COR-L47 (cell line): ENCODE measurements at regions not wholly inside any gene's neighbourhood (a gene's known extent, or its start where the extent isn't known, plus 50 kb on each side); places are given as distances from the start of the nearest gene placed in this dataset.

ENCODE experiments used
- DNase-seq: peaks from one replicate; lab custom pipeline; 2025; lab: John Stamatoyannopoulos, UW

DNA sequence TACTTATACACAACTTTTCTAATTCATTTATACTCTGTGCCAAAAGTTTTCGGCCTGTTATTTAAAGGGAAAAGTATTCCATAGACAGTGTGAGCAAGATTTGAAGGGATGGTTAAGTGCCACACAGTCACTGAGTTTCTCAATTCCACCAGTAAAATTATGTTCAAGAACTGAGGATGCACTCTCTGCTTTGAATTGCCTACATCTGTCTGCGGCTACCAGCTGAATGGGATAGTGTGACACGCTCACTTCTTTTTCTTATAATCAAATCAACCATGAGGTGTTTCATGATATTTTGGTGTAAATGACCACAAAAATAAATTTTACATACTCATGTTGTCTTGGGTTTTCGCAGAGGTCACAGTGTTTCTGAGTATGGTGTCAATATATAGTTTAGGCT, 218.4 kb upstream of the TMEM161B start:
- no peak for DNase-seq

DNA sequence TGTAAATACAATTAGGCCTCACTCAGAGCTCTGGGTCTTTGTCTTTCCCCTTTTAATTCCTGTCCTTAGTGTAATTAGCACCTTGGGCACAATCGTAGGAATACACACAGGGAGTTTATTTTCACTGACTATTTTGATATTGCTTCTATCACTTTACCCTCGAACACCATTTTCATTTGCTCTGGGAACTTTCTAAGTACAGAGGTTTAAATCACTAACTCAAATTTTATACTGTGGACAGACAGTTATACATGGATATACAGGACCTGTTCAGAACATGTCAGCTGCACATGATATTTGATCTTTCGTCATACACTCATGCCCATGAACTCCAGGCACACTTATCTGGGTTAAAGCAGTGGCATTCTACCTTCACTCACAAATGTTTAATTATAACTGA, 217.8 kb upstream of the TMEM161B start:
- DNase-seq, result peak; percentile 33

DNA sequence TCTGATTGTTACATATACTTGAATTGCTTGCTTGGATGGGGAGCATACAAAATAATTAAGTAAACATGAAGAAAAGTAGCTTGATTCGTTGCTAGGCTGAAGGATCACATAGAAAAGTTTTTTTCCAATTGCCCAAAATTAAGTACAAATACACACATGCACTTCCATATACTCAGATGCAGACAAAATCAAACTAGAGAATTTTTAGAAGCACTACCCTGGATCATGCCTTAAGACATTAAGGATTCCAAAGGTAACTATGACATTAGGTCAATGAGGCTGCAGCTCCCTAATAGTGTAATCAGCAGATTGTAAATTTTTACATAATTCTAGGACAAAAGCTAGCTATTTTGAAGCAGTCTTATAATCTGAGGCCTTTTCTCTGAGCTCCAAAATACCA, 216.9 kb upstream of the TMEM161B start:
- DNase-seq, result no peak

DNA sequence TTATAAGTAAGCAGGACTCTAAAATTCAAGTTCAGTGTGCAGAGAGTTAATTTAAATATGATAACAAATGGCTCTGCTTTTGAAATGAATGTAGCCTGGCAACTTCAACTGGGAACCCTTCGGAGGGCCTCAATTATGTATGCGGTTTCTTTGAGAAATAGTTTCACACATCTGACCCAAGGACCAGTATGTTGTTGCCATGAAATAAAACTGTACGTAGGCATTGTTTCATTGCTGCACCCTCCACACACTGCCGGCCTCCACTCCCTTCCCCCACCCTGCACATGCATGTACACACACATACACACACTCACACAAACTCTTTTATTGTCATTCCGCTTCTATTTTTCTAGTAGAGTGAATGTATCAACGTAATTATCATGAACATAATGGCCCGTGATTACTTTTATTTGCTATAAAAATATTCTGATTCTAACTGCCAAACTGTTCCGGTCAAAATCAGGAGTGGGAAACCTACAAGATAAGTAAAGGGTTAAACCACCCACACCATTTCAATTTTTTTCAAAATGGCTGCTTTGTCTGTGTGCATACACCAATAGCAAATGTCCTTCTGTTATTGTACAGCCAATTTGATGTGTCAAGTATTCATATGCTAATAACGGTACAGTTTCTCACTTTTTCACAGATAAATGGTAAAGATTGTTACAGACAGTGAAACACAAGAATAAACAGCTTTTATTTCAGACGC, 215.5 kb upstream of the TMEM161B start:
- DNase-seq, result no peak

DNA sequence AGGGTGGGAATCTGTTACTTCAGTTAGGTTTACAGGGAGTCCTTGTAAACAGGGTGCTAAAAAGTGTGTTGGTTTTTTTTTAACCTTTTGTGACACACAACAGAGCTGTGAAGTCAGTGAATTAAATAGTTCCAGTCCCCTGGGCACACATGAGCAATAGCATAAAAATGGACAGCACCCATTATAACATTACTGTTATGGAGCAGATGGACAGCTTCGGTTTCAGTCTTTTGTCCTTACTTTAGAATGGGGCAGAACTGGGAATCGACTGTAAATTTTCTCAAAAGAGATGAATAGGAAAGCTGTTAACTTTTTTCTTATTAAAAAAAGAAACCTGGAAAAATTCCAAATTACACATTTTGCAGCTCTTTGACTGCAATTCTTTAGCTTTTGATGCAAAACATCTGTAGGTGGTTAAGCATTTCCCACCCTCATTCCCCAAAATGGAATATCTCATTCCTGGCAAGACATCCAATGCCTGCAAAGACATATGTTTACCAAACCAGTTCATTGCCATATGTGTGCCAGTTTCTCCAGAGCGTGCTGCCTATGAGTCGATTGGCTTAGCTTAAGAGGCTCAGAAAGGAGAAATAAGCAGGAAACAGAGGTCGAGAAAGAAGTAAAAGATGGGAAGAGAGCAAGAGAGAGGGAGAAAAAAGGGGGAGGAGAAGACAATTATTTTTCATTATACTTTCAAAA, 212.3 kb upstream of the TMEM161B start:
- DNase-seq, result no peak

DNA sequence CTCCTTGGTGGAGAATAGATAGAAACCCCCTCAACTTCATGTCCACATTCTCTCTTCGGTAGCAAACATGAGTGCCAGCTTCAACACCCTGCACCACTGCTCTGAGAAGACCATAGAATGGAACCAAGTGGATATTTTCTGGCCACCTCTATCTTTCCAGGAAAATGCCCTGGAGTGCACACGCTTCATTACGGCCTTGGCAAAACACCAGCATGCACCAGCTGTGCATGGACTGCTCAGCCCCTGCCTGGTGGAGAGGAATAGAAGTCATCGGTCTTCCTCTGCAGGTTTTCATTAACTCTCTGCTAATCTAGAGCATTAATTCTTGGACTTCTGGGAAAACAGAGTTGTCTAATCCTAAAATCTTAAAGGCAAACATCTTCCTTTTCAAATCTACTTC, 211.6 kb upstream of the TMEM161B start:
- DNase-seq, result peak; percentile 12

DNA sequence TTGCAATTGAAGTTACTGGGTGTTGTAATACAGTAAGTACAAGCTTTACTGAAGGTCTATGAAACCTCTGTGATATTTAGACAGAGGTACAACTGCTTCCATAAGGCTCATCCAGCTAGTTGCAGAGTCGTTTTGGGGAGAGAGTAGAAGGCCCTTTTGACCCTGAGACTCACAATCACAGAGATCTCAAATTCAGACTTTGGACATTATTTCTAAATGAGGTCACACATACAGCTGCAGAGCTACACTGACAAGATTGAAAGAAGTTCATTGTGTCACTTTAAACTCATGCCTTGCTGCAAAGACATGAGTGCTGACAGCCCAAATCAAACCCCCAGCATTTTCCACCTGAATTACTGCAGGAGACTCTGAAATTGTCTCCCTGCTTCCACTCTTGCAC, 205.9 kb upstream of the TMEM161B start:
- DNase-seq, result no peak

DNA sequence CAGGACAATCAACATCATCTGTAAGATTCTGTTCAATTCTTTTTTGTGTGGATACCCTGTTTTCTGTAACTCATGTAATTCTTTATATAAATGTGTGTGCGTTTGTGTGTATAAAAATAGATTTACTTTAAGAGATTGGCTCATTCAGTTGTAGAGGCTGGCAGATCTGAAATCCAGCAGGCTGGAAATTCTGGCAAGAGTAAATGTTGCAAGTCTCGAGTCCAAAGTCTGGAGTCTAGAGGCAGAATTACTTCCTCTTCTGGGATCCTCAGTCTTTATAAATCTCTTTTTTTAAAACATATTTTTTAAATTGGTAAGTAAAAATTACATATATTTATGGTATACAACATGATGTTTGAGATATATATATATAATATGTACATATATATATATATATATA, 202.1 kb upstream of the TMEM161B start:
- no peak for DNase-seq

DNA sequence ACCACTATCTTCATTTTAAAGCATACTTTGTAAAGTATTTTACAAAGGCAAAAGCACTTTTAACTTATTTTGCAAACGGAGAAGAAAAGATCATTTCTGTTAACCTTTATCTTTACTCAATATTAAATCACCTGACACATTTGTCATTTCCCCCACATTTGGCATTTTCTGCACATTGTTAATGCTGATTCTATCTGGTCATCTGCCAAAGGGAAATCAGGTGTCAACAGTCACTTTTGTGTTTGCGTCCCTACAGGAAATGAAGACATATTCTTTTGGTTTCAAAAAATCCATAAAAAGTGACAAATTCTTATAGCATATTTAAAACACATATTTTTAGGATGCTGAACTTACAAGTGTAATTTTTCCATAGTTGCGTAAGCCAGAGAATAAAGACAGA, 191.3 kb upstream of the TMEM161B start:
- no peak for DNase-seq

DNA sequence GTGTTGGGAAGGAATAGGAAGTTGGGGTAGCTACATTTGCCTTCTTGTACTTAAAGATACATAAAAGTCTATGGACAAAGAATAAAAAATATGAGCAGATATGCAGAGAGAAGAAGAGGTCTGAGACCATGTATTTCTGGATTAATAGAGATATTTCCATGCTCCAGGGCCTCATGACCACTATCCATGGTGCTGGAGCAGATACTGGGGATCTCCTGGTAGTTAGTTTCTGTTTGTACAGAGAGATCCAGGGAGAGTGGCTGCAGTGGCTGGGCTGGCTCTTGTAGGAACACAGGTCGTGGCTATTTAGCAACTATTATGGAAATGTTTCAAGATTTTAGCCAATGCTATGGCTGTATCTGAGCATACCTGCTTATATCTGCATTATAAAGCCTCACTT, 184.2 kb upstream of the TMEM161B start:
- DNase-seq, result no peak

DNA sequence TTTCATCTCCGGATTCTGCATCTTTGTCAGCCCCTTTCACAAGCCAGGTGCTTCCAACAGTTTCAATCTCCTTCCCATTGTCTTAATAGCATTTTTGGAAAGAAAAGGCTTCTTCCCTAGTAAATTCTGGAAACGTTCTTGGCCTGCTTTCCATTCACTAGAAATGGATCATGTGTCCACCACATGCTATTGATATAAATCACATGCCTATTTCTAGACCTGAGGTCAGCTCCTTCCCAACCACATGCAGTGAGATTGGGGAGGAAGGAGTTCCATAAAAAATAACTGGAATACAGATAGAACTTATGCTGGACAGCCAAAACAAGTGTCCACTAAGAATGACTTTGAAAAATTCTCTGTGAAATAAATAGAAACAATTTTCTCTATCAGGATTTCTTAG, 181.6 kb upstream of the TMEM161B start:
- DNase-seq, result no peak

DNA sequence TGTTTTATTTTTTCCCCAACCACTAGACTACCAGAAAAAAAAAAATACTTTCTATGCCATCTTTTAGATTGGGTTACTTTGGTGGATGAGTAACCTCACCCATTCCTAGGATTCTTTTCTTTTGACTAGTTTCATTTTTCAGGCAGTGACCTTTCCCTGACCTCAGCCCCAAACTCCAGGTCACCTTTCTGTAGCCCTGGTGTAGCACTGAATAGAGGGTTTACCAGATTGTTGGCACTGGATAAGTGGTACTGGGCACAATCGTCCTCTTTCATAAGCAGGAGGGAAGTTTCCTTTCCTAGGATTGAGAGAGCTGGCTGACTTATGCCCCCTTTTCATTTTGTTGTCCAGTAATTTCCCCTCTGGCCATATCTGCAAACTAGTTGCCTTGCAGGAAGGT, 169.4 kb upstream of the TMEM161B start:
- no peak for DNase-seq

DNA sequence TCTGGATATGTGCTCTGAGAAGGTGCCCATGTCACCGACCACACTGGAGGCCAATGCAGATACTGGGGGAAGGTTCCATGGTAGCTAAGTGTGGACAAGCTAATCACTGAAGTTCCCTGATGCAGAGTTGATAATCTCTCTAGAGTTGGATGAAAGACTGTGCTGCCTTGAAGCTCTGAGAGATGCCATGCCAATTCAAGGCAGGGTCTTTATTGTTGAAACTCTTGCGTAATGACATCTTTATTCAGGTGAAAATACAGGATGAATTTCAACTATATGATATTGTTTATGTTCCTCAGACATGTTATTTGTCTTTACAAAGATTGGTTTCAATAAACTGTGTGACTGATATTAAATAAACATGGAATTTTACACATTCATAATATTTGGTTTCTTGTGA, 167.6 kb upstream of the TMEM161B start:
- no peak for DNase-seq

DNA sequence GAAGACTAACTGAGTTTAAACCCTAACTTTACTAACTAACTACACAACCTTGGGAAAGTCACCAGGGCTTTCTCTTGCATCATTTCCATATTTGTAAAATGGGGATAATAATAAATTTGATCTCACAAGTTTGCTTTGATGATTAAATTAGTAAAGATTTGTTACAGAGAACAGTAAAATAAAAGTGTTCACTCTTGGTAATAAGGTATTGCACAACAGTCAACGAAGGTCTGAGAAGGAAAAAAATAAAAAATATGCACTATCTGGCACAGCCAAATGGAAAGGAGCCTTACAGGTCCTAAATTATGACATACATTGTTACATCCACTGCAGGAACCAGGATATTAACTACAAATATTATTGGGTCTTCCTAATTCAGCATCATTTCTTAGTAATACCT, 160.0 kb upstream of the TMEM161B start:
- DNase-seq, result no peak

DNA sequence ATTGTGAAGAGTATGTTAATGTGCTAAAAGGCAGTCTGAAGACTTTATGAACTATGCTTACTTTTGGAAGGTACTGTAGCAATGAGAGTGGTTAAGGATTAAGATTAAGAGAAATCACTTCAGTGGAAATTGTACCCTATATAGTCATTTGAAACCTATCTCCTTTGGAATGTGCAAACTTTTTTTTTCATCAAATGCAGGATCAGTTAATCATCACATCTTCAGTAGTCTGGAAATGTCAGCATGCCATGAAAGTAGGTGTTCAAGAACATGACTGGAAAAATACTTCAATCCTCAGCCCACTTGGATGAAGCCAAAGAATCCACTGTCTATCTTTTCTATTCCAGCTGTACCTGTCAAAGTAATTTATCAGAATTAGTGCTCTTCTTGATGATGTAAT, 157.8 kb upstream of the TMEM161B start:
- no peak for DNase-seq

DNA sequence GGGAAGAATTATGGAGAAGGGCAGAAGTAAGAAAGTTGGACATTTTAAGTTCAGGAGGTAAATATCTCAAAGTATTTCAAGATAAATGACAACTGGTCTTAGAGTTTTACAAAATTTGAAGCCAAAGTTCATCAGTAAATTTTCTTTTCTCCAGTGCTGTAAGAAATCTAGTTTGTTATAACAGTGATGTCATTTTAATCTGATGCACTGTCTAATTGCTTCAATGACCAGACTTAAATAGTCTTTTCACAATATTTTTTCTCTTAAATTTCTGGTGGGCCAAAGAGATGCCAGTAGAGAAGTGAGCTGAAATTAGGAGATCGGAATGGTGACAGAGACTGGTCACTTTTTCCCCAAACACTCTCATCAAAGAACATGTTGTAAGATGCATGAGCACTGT, 156.5 kb upstream of the TMEM161B start:
- DNase-seq, result no peak

DNA sequence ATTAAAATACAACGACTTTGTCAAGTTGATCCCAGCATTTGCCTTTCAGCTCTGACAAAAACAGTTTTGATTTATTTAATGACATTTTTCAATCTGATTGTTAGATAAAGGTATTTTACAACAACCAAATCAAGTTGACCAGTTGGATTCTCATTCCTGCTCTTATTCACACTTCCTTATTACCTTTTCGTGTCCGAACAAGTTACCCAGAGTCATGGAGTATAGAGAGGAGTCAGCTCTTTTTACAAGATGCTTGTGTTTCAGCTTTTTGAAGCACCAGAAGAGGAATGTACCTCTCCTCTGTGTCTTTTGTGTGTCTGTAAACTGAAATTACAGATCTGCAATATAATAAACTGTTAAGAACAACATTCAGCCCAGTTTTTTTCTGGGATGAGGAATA, 151.3 kb upstream of the TMEM161B start:
- DNase-seq, result no peak

DNA sequence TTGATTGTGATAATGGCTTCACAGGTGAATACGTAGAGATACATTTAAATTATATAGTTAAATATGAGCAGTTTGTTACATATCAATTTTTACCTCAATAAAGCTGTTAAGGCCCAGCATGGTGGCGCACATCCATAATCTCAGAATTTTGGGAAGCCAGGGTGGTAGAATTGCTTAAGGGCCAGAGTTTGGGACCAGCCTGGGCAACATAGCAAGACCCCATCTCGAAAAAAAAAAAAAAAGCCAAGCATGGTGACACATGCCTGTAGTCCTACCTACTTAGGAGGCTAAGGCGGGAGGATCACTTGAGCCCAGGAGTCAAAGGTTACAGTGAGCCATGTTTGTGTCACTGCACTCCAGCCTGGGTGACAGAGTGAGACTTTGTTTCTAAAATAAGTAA, 138.7 kb upstream of the TMEM161B start:
- no peak for DNase-seq

DNA sequence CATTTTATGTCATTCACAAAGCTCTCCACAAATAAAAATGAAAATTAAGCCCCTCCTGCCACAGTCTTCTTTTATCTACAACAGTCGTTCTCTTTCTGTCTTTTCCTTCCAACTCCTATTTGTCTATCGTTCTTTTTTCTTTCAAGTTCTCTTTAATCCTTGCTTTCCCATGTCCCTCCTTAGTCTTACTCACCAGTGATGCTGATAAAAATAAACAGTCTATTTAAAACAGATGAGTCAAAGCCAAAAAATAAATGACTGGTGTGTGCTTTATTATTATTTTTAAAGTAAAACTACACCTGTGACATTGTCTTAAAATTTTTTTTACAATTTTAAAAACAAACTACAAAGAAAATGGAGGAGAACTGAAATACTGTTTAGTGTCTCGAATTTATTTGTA, 137.1 kb upstream of the TMEM161B start:
- DNase-seq, result no peak

DNA sequence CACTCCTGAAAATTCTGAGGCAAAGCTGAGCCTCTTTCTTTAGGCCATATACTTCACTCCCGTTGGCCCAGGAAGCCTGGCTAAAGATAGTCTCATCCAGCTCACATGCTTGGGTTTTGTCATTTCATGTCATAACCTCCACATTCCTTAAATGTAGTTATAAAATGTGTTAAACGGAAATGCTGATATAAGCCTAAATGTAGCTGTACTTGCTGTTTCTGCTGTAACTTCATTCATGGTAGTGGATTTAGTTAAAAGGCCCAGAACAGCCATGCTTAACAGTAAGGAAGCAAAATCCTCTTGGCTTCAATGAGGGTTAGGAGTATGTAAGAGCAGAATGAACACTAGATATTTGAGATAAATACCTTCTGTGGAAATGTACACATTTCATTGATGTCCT, 135.8 kb upstream of the TMEM161B start:
- DNase-seq, result no peak

DNA sequence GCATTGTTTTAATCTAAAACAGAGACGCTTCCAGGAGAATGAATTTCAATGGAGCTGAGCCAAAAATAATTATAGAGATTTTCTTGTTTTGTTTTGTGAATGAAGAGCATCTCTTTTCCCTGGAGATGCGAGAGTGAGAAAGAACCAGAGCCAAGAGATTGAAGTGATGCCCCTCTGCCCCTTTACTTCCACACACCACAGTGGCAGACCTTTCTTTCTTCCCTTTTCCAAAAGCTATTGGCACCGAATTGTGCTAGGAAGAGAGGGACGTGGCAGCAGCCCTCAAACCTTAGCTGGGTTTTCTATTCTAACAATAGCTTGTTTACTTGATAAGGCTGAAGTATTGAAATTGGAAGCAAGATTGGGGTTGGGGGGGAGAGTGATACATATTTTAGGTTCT, 133.0 kb upstream of the TMEM161B start:
- DNase-seq, result no peak

DNA sequence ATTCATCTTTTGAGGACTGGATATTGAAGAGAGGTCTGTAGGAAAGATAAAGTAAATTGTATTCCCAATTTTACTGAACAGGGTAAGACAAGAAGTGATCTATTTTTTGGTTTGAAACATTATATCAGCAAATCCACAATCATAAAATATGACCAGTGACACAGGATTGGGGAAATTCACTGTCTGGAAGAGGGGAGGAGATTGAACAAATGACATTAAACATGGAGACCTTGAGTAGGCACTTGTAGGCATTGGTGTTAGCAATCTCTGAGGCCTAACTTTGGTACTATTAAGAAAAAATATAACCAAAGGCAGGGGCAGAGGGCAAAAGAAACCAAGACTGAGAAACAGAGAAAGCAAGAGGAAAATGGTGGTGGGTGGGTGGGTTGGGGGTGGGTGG, 132.6 kb upstream of the TMEM161B start:
- DNase-seq, result no peak

DNA sequence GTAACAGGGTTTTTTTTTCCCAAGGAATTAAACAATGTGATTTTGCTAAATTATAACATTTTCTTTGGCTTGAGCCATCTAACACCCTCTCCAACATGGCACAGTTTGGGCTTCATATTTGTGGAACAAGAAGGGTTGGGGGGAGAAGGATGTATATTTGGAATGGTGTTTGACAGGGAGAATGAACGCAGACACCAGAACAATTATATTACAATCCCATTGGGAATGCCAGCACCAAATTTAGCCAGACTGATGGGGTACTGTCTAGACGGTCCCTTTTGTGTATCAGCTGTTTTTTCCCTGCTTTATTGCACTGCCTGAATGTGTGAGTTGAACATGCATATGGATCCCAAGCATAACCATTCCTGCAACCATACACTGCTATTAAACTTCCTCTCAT, 130.9 kb upstream of the TMEM161B start:
- no peak for DNase-seq

DNA sequence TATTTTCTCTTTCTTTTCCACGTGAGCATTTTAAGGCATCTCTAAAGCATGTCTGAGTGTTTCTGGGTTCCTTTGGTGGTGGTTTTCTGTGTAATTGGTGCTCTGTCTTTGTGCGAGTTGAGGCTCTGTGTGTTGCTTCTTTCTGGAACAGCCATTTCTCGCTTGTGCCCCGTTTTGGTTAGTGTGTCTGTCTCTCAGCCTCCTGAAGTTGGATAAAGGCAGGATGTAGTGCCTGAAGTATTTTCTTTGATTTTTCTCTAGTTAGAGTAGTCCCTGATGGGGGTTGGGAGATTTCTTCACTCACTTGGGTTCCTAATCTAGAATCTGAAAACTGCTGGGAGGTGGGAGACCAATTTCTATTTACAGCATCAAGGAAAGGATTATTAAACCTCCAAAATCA, 129.7 kb upstream of the TMEM161B start:
- no peak for DNase-seq
